CD14-positive monocyte (primary cell): ENCODE measurements at regions not wholly inside any gene's neighbourhood (a gene's known extent, or its start where the extent isn't known, plus 50 kb on each side); places are given as distances from the start of the nearest gene placed in this dataset.

Experiments
- DNase-seq, 3 donors: peaks; one replicate each; pipeline ENCODE4 v3.0.0-alpha.2; 2011 to 2022
- H2AFZ ChIP-seq: 2 replicates; pipeline ENCODE4 v1.6.0; 2012; ENCODE audit warnings: mild to moderate bottlenecking, low read depth, low read length, inconsistent platforms; ENCODE audit not compliant: insufficient read depth, poor library complexity, severe bottlenecking
- H3K27ac ChIP-seq, 2 donors: 1 replicate in 1 of 2; 2 replicates in 1 of 2; pipeline ENCODE4 v1.5.1; 2012 to 2013; ENCODE audit warnings: low read length in 2 of 2, control low read depth in 1 of 2, inconsistent platforms in 1 of 2, low read depth in 1 of 2, mild to moderate bottlenecking in 1 of 2
- H3K27me3 ChIP-seq, 2 donors: one replicate each; pipeline versions ENCODE4 v1.6.0 to v1.6.1; 2011 to 2013; ENCODE audit warnings: low read length in 2 of 2; ENCODE audit not compliant: control insufficient read depth in 2 of 2, insufficient read depth in 2 of 2
- H3K36me3 ChIP-seq, 2 donors: replicated peaks in 1 of 2; 1 replicate in 1 of 2; 2 replicates in 1 of 2; pipeline versions ENCODE4 v1.5.1 to v1.6.1; 2012 to 2013; ENCODE audit warnings: low read length in 2 of 2, control low read depth in 1 of 2, inconsistent platforms in 1 of 2, mild to moderate bottlenecking in 1 of 2; ENCODE audit not compliant: insufficient read depth in 2 of 2, control insufficient read depth in 1 of 2
- H3K4me1 ChIP-seq, 2 donors: 1 replicate in 1 of 2; 2 replicates in 1 of 2; pipeline versions ENCODE4 v1.5.1 to v1.6.1; 2012 to 2013; ENCODE audit warnings: low read length in 2 of 2, control low read depth in 1 of 2, inconsistent platforms in 1 of 2, mild to moderate bottlenecking in 1 of 2, moderate library complexity in 1 of 2; ENCODE audit not compliant: insufficient read depth in 2 of 2, control insufficient read depth in 1 of 2
- H3K4me2 ChIP-seq: replicated peaks from 2 replicates; pipeline ENCODE3; 2012; ENCODE audit warnings: low read length, moderate library complexity, mild to moderate bottlenecking; ENCODE audit not compliant: poor library complexity, severe bottlenecking; ENCODE audit errors: extremely low read depth
- H3K4me3 ChIP-seq, 3 experiments: fragments of 200-600 bp in 1 of 3; sonication (generic) in 1 of 3; replicated peaks in 1 of 3; 1 replicate in 2 of 3; 2 replicates in 1 of 3; pipeline ENCODE4 v1.5.1; 2011 to 2013; ENCODE audit warnings: low read length in 3 of 3, mild to moderate bottlenecking in 3 of 3, control low read depth in 2 of 3, low read depth in 2 of 3, inconsistent platforms in 1 of 3, moderate library complexity in 1 of 3
- H3K79me2 ChIP-seq: 2 replicates; pipeline ENCODE4 v1.6.0; 2012; ENCODE audit warnings: mild to moderate bottlenecking, control low read depth, inconsistent platforms, low read length, moderate library complexity; ENCODE audit not compliant: insufficient read depth
- H3K9ac ChIP-seq: 2 replicates; pipeline ENCODE4 v1.6.0; 2017; ENCODE audit warnings: low read length, mild to moderate bottlenecking; ENCODE audit not compliant: insufficient read depth, poor library complexity, severe bottlenecking
- H3K9me3 ChIP-seq, 2 donors: replicated peaks in 1 of 2; 1 replicate in 1 of 2; 2 replicates in 1 of 2; pipeline versions ENCODE4 v1.5.1 to v1.6.1; 2012 to 2013; ENCODE audit warnings: low read length in 2 of 2, control low read depth in 1 of 2; ENCODE audit not compliant: control insufficient read depth in 1 of 2, insufficient read depth in 1 of 2
- H4K20me1 ChIP-seq: 2 replicates; pipeline ENCODE4 v1.6.0; 2012; ENCODE audit warnings: mild to moderate bottlenecking, low read length, control low read depth, moderate library complexity; ENCODE audit not compliant: insufficient read depth
- H3K27ac Mint-ChIP-seq, 7 donors: one replicate each; pipeline ENCODE4 v1.8.0; 2020; ENCODE audit warnings: mild to moderate bottlenecking in 7 of 7, mixed read lengths in 7 of 7, moderate library complexity in 6 of 7, inconsistent platforms in 2 of 7
- H3K27me3 Mint-ChIP-seq, 3 donors: one replicate each; pipeline ENCODE4 v1.8.0; 2021 to 2022; ENCODE audit warnings: low read depth in 3 of 3, mild to moderate bottlenecking in 3 of 3, mixed read lengths in 3 of 3, moderate library complexity in 3 of 3, inconsistent platforms in 1 of 3
- H3K36me3 Mint-ChIP-seq, 2 donors: one replicate each; pipeline ENCODE4 v1.8.0; 2020; ENCODE audit warnings: mixed read lengths in 2 of 2, inconsistent platforms in 1 of 2, mild to moderate bottlenecking in 1 of 2
- H3K4me1 Mint-ChIP-seq: one replicate; pipeline ENCODE4 v1.8.0; 2020; ENCODE audit warnings: mild to moderate bottlenecking, mixed read lengths
- H3K4me3 Mint-ChIP-seq, 2 donors: one replicate each; pipeline ENCODE4 v1.8.0; 2020; ENCODE audit warnings: mild to moderate bottlenecking in 2 of 2, mixed read lengths in 2 of 2, moderate library complexity in 1 of 2
- H3K9me3 Mint-ChIP-seq, 7 donors: one replicate each; pipeline ENCODE4 v1.8.0; 2020 to 2022; ENCODE audit warnings: mixed read lengths in 7 of 7, mild to moderate bottlenecking in 6 of 7, moderate library complexity in 6 of 7, inconsistent platforms in 2 of 7
- CTCF ChIP-seq: fragments of 200-600 bp; IDR thresholded peaks from one replicate; pipeline ENCODE4 v1.8.0; 2022; ENCODE audit warnings: antibody characterized with exemption, mild to moderate bottlenecking
- WGBS: methylation state at CpG from one replicate; pipeline ENCODE4 v1.1.5; 2013; ENCODE audit warnings: missing lambda C conversion rate; ENCODE audit not compliant: insufficient coverage; 5-methylcytosine and 5-hydroxymethylcytosine counted together
- intact Hi-C, 2 donors: fragments of 100-400 bp; cut with micrococcal nuclease; formaldehyde crosslinking; loops; one replicate each; pipeline versions ENCODE4 v1.15.0 to v1.15.1; 2023

- H2AFZ ChIP-seq = no peak overlapping the region
- no peak for TF ChIP-seq CTCF
- Mint-ChIP-seq H3K27me3 (peaks cover 14 to 34% (median 22%) of the 10 kb centered on the region in 3 donors), H3K4me1 (peaks cover 2% of the 10 kb centered on the region), H3K9me3 (peaks cover 0 to 12% (median 3%) of the 10 kb centered on the region in 7 donors), H3K36me3 (no peaks in the 10 kb centered on the region), H3K27ac (no peak overlapping the region), H3K4me3 (no peak overlapping the region)
- intact Hi-C loops = no loop called here
- no peaks in the 10 kb centered on the region for H3K79me2 ChIP-seq
- no peaks in the 10 kb centered on the region for H4K20me1 ChIP-seq
- H3K27ac ChIP-seq = no peak overlapping the region
- WGBS = no CpG with 5 or more reads among the region's 2 CpGs
- no peaks in the 10 kb centered on the region for H3K9me3 ChIP-seq
- H3K4me3 ChIP-seq = no peak overlapping the region
- no peak overlapping the region for H3K4me2 ChIP-seq
- no peaks in the 10 kb centered on the region for H3K4me1 ChIP-seq
- H3K36me3 ChIP-seq = no peaks in the 10 kb centered on the region
- no peak overlapping the region for H3K9ac ChIP-seq
- peaks cover 23 to 39% of the 10 kb centered on the region in 2 donors for H3K27me3 ChIP-seq
- no peak for DNase-seq
Observed at GRCh38 chr2:226658555-226658954, 141.1 kb downstream of the IRS1 start.

GRCh38 chr2:226657340-226658053, 142.1 kb downstream of the IRS1 start:
- Histone ChIP-seq H2AFZ (no peak overlapping the region), H3K4me2 (no peak overlapping the region), H3K79me2 (no peaks in the 10 kb centered on the region), H3K4me1 (peaks cover 2% of the 10 kb centered on the region in 2 donors), H3K36me3 (no peaks in the 10 kb centered on the region), H4K20me1 (no peaks in the 10 kb centered on the region), H3K27ac (no peak overlapping the region), H3K4me3 (no peak overlapping the region), H3K27me3 (peaks cover 30 to 46% of the 10 kb centered on the region in 2 donors), H3K9me3 (no peaks in the 10 kb centered on the region), H3K9ac (no peak overlapping the region)
- no peak for DNase-seq
- intact Hi-C loops = no loop called here
- H3K27ac Mint-ChIP-seq = no peak overlapping the region
- H3K4me1 Mint-ChIP-seq = peaks cover 4% of the 10 kb centered on the region
- no CpG with 5 or more reads among the region's 6 CpGs for WGBS
- peaks cover 0 to 15% (median 3%) of the 10 kb centered on the region in 7 donors for H3K9me3 Mint-ChIP-seq
- H3K4me3 Mint-ChIP-seq = no peak overlapping the region
- H3K36me3 Mint-ChIP-seq = no peaks in the 10 kb centered on the region
- TF ChIP-seq CTCF = no peak
- H3K27me3 Mint-ChIP-seq = peaks cover 14 to 34% (median 23%) of the 10 kb centered on the region in 3 donors
